Retinal pigment epithelial cell (primary cell): ENCODE measurements at regions not wholly inside any gene's neighbourhood (a gene's known extent, or its start where the extent isn't known, plus 50 kb on each side); places are given as distances from the start of the nearest gene placed in this dataset.

Experiments
- DNase-seq: peaks from one replicate; pipeline ENCODE4 v3.0.0-alpha.2; 2010; ENCODE audit warnings: low read depth
- H3K4me3 ChIP-seq: 2 replicates; pipeline ENCODE4 v1.5.1; 2011; ENCODE audit warnings: mild to moderate bottlenecking, low read length, control low read depth, moderate library complexity
- CTCF ChIP-seq: conservative IDR thresholded peaks from 2 replicates; pipeline ENCODE4 v1.5.1; 2011; ENCODE audit warnings: low read depth, low read length, control low read depth, inconsistent platforms

- no peak for TF ChIP-seq CTCF
- no peak overlapping the region for H3K4me3 ChIP-seq
- no peak for DNase-seq
Observed at GRCh38 chr12:45584336-45584735, 145.2 kb upstream of the ARID2 start.

- H3K4me3 ChIP-seq: no peak overlapping the region
- TF ChIP-seq CTCF: no peak
- DNase-seq: no peak
Observed at GRCh38 chr12:45585522-45586230, 143.8 kb upstream of the ARID2 start.

- H3K4me3 ChIP-seq: no peak overlapping the region
- no peak for DNase-seq
- TF ChIP-seq CTCF: no peak
Observed at GRCh38 chr12:45586486-45586885, 143.0 kb upstream of the ARID2 start.

- no peak for DNase-seq
- no peak overlapping the region for H3K4me3 ChIP-seq
- TF ChIP-seq CTCF: no peak
Observed at GRCh38 chr12:45587012-45587411, 142.5 kb upstream of the ARID2 start.

GRCh38 chr12:45587877-45588533 is 141.5 kb upstream of the ARID2 start:
- no peak for TF ChIP-seq CTCF
- DNase-seq: no peak
- H3K4me3 ChIP-seq: no peak overlapping the region

GRCh38 chr12:45590646-45591045 is 138.9 kb upstream of the ARID2 start:
- H3K4me3 ChIP-seq: no peak overlapping the region
- DNase-seq: no peak
- no peak for TF ChIP-seq CTCF

GRCh38 chr12:45591635-45592034 is 137.9 kb upstream of the ARID2 start:
- H3K4me3 ChIP-seq: no peak overlapping the region
- TF ChIP-seq CTCF: no peak
- DNase-seq: no peak
